Endothelial cell of umbilical vein (primary cell): ENCODE measurements at regions not wholly inside any gene's neighbourhood (a gene's known extent, or its start where the extent isn't known, plus 50 kb on each side); places are given as distances from the start of the nearest gene placed in this dataset.

ENCODE experiments used
- BruUV-seq: library from RNA; stranded (reverse); fragments of 400-500 nt; replicated peaks from 2 replicates; lab custom pipeline; 2021; lab: Mats Ljungman, UMichigan
- CTCF ChIA-PET: fragments of 300-600, 350-600 bp; sonication (Branson Sonifier 250); formaldehyde crosslinking; loops from one replicate; lab custom pipeline; 2021; ENCODE audit warnings: antibody characterized with exemption, inconsistent platforms; lab: Charles Lee
- POLR2A ChIA-PET: fragments of 300-600, 350-600 bp; sonication (Branson Sonifier 250); formaldehyde crosslinking; loops from one replicate; lab custom pipeline; 2021; ENCODE audit warnings: antibody characterized with exemption, inconsistent platforms; lab: Charles Lee
- DNase-seq: peaks from one replicate; pipeline ENCODE4 v3.0.0-alpha.2; 2011; ENCODE audit warnings: low read depth, low spot score
- FAIRE-seq: peaks from 2 replicates; lab custom pipeline; 2011; peaks lifted over from hg19 to GRCh38; lab: Jason Lieb, UNC
- H2AFZ ChIP-seq: 2 replicates; pipeline ENCODE4 v1.6.0; 2012; ENCODE audit warnings: low read depth, low read length, control low read depth, inconsistent platforms
- H3K27ac ChIP-seq: 2 replicates; pipeline ENCODE4 v1.5.1; 2011; ENCODE audit warnings: low read depth, mild to moderate bottlenecking, control low read depth, low read length, moderate library complexity; ENCODE audit not compliant: insufficient read depth
- H3K27me3 ChIP-seq, 2 experiments: 2 replicates each; pipeline versions ENCODE4 v1.6.0 to v1.6.1; 2011; ENCODE audit warnings: low read length in 2 of 2, mixed read lengths in 1 of 2; ENCODE audit not compliant: control insufficient read depth in 2 of 2, insufficient read depth in 2 of 2
- H3K36me3 ChIP-seq, 2 experiments: 2 replicates in 1 of 2; 3 replicates in 1 of 2; pipeline ENCODE4 v1.5.1; 2011; ENCODE audit warnings: low read length in 2 of 2, mild to moderate bottlenecking in 1 of 2, moderate library complexity in 1 of 2; ENCODE audit not compliant: control insufficient read depth in 2 of 2, insufficient read depth in 2 of 2; ENCODE audit errors: extremely low read depth in 1 of 2
- H3K4me1 ChIP-seq: 3 replicates; pipeline ENCODE4 v1.5.1; 2011; ENCODE audit warnings: mild to moderate bottlenecking, low read length; ENCODE audit not compliant: control insufficient read depth, insufficient read depth; ENCODE audit errors: extremely low read depth
- H3K4me2 ChIP-seq: 2 replicates; pipeline ENCODE4 v1.6.1; 2011; ENCODE audit warnings: low read length, control low read depth, mixed read lengths; ENCODE audit not compliant: insufficient read depth
- H3K4me3 ChIP-seq, 3 experiments: fragments of 200-600 bp in 1 of 3; sonication (generic), shearing (Covaris generic) in 1 of 3; replicated peaks in 1 of 3; 2 replicates each; pipeline ENCODE4 v1.5.1; 2011 to 2016; ENCODE audit warnings: control low read depth in 3 of 3, low read length in 3 of 3, mild to moderate bottlenecking in 2 of 3, inconsistent platforms in 1 of 3, low read depth in 1 of 3, moderate library complexity in 1 of 3; ENCODE audit not compliant: insufficient read depth in 1 of 3
- H3K79me2 ChIP-seq: 2 replicates; pipeline ENCODE4 v1.6.0; 2012; ENCODE audit warnings: low read length, inconsistent platforms; ENCODE audit not compliant: control insufficient read depth, insufficient read depth
- H3K9ac ChIP-seq: replicated peaks from 2 replicates; pipeline ENCODE3; 2011; ENCODE audit warnings: low read length, control low read depth; ENCODE audit not compliant: insufficient read depth; ENCODE audit errors: extremely low read depth
- H3K9me1 ChIP-seq: replicated peaks from 3 replicates; pipeline ENCODE4 v1.6.0; 2011; ENCODE audit warnings: mild to moderate bottlenecking, low read length; ENCODE audit not compliant: control insufficient read depth, insufficient read depth; ENCODE audit errors: extremely low read depth
- H3K9me3 ChIP-seq: replicated peaks from 2 replicates; pipeline ENCODE4 v1.5.1; 2012; ENCODE audit warnings: low read length, inconsistent platforms; ENCODE audit not compliant: control insufficient read depth, insufficient read depth
- H4K20me1 ChIP-seq: replicated peaks from 2 replicates; pipeline ENCODE3; 2011; ENCODE audit warnings: mild to moderate bottlenecking, low read length; ENCODE audit not compliant: control insufficient read depth, insufficient read depth; ENCODE audit errors: extremely low read depth
- CTCF ChIP-seq, 2 donors: IDR thresholded peaks; 1 replicate in 1 of 2; 2 replicates in 1 of 2; pipeline ENCODE4 v1.5.1; 2011; ENCODE audit warnings: low read length in 2 of 2, mild to moderate bottlenecking in 2 of 2, moderate library complexity in 2 of 2, control low read depth in 1 of 2, inconsistent platforms in 1 of 2, low read depth in 1 of 2; ENCODE audit not compliant: insufficient read depth in 1 of 2; ENCODE audit errors: extremely low read depth in 1 of 2
- EZH2 ChIP-seq: IDR thresholded peaks from 2 replicates; pipeline ENCODE4 v1.6.1; 2012; ENCODE audit warnings: borderline replicate concordance, low read depth, mild to moderate bottlenecking, moderate library complexity, low read length, inconsistent platforms; ENCODE audit not compliant: severe bottlenecking
- FOS ChIP-seq: IDR thresholded peaks from 2 replicates; pipeline ENCODE4 v1.6.1; 2011; ENCODE audit warnings: mild to moderate bottlenecking, low read length, moderate library complexity, borderline replicate concordance; ENCODE audit not compliant: insufficient read depth
- GATA2 ChIP-seq: IDR thresholded peaks from 2 replicates; pipeline ENCODE4 v1.7.0; 2011; ENCODE audit warnings: low read depth, mild to moderate bottlenecking, moderate library complexity, mixed read lengths, low read length; ENCODE audit not compliant: insufficient read length, insufficient read depth
- JUN ChIP-seq: IDR thresholded peaks from 2 replicates; pipeline ENCODE4 v1.6.1; 2011; ENCODE audit warnings: borderline replicate concordance, low read depth; ENCODE audit not compliant: insufficient read length, insufficient read depth
- MAX ChIP-seq: IDR thresholded peaks from 2 replicates; pipeline ENCODE4 v1.6.1; 2011; ENCODE audit not compliant: insufficient read depth, insufficient read length
- MYC ChIP-seq: IDR thresholded peaks from one replicate; pipeline ENCODE4 v1.6.1; 2011; ENCODE audit warnings: mild to moderate bottlenecking, low read depth, low read length
- POLR2A ChIP-seq: IDR thresholded peaks from 2 replicates; pipeline ENCODE4 v1.6.1; 2012; ENCODE audit warnings: low read depth, mild to moderate bottlenecking, control low read depth, low read length
- POLR2AphosphoS5 ChIP-seq: IDR thresholded peaks from 2 replicates; pipeline ENCODE4 v1.6.1; 2012; ENCODE audit warnings: low read depth, mild to moderate bottlenecking, control low read depth, low read length, moderate library complexity; ENCODE audit not compliant: insufficient read depth
- dilution Hi-C: fragments of 300-500 bp; cut with MboI; formaldehyde crosslinking; loops from one replicate; pipeline ENCODE4 v1.15.0; 2019; ENCODE audit warnings: low sequenced_read_pairs; ENCODE audit not compliant: extremely low pct_ligation_motif_present
- intact Hi-C: fragments of 100-400 bp; cut with micrococcal nuclease; formaldehyde crosslinking; loops from one replicate; pipeline ENCODE4 v1.10.0; 2022

- FAIRE-seq (no peak), DNase-seq (no peak)
- Histone ChIP-seq H3K4me1 (no peaks in the 10 kb centered on the region), H3K27me3 (no peaks in the 10 kb centered on the region), H2AFZ (no peak overlapping the region), H3K79me2 (no peaks in the 10 kb centered on the region), H3K9me3 (peaks cover 3% of the 10 kb centered on the region), H3K36me3 (no peaks in the 10 kb centered on the region), H3K4me2 (no peak overlapping the region), H3K9ac (no peak overlapping the region), H3K9me1 (no peaks in the 10 kb centered on the region), H4K20me1 (no peaks in the 10 kb centered on the region), H3K4me3 (no peak overlapping the region), H3K27ac (no peak overlapping the region)
- no TSS peak for BruUV-seq
- ChIA-PET CTCF (no interaction called here), POLR2A (no interaction called here)
- intact Hi-C loops, result no loop called here
- dilution Hi-C loops, result no loop called here
- TF ChIP-seq EZH2, result no peak
- TF ChIP-seq MYC, result no peak
- TF ChIP-seq MAX, result no peak
- TF ChIP-seq JUN, result no peak
- no peak for TF ChIP-seq POLR2AphosphoS5
- TF ChIP-seq GATA2, result no peak
- no peak for TF ChIP-seq POLR2A
- no peak for TF ChIP-seq CTCF (IDR thresholded peaks at IDR 0.05; ENCODE audit: extremely low read depth in 1 of 2, insufficient read depth in 1 of 2, low read depth in 1 of 2, low read length in 2 of 2)
- TF ChIP-seq FOS, result no peak
Observed at GRCh38 chr3:147866561-147866960, 457.4 kb downstream of the ZIC1 start.
